IMR-90 (cell line): ENCODE measurements at regions not wholly inside any gene's neighbourhood (a gene's known extent, or its start where the extent isn't known, plus 50 kb on each side); places are given as distances from the start of the nearest gene placed in this dataset.

Source experiments
- ATAC-seq: fragments of 200-7000 bp; cut with Tn5 transposase; 2 replicates; pipeline ENCODE4 v1.9.1; 2020; ENCODE audit warnings: low read depth, mild to moderate bottlenecking, moderate library complexity
- BruUV-seq: library from RNA; stranded (reverse); fragments of 400-500 nt; replicated peaks from 2 replicates; lab custom pipeline; 2021; lab: Mats Ljungman, UMichigan
- CTCF ChIA-PET: fragments of 300-600 bp; formaldehyde crosslinking; extraction: SDS; loops from one replicate; lab custom pipeline; 2021; ENCODE audit warnings: antibody characterized with exemption; lab: Yijun Ruan, JAX
- POLR2A ChIA-PET: fragments of 300-600 bp; sonication (Branson Sonifier 250); formaldehyde crosslinking; loops from one replicate; lab custom pipeline; 2022; ENCODE audit warnings: antibody characterized with exemption; ENCODE audit not compliant: unreplicated experiment; lab: Charles Lee
- DNase-seq: peaks from one replicate; pipeline ENCODE4 v3.0.0; 2013
- H2AFZ ChIP-seq: replicated peaks from 2 replicates; pipeline ENCODE3; 2013; ENCODE audit warnings: low read length, mild to moderate bottlenecking; ENCODE audit not compliant: poor library complexity
- H2AK5ac ChIP-seq: 2 replicates; pipeline ENCODE4 v1.6.1; 2013; ENCODE audit warnings: low read depth, low read length, inconsistent platforms
- H2AK9ac ChIP-seq: replicated peaks from 2 replicates; pipeline ENCODE3; 2013; ENCODE audit warnings: mild to moderate bottlenecking, low read depth, low read length, moderate library complexity; ENCODE audit not compliant: poor library complexity
- H2BK120ac ChIP-seq: 2 replicates; pipeline ENCODE4 v1.6.1; 2013; ENCODE audit warnings: low read depth, low read length, inconsistent platforms
- H2BK15ac ChIP-seq: 3 replicates; pipeline ENCODE4 v1.6.1; 2013; ENCODE audit warnings: low read depth, low read length, inconsistent platforms
- H2BK20ac ChIP-seq: 2 replicates; pipeline ENCODE4 v1.6.1; 2013; ENCODE audit warnings: low read depth, mild to moderate bottlenecking, inconsistent platforms, low read length, moderate library complexity
- H2BK5ac ChIP-seq: 2 replicates; pipeline ENCODE4 v1.6.1; 2013; ENCODE audit warnings: mild to moderate bottlenecking, low read depth, low read length, inconsistent platforms; ENCODE audit not compliant: poor library complexity, severe bottlenecking
- H3K14ac ChIP-seq: replicated peaks from 2 replicates; pipeline ENCODE4 v1.6.1; 2013; ENCODE audit warnings: low read depth, low read length, inconsistent platforms
- H3K18ac ChIP-seq: 2 replicates; pipeline ENCODE4 v1.6.1; 2013; ENCODE audit warnings: low read depth, low read length, control low read depth
- H3K23ac ChIP-seq: 2 replicates; pipeline ENCODE4 v1.6.1; 2013; ENCODE audit warnings: low read depth, low read length, inconsistent platforms
- H3K27ac ChIP-seq: 2 replicates; pipeline ENCODE4 v1.5.1; 2013; ENCODE audit warnings: mild to moderate bottlenecking, control low read depth, low read length; ENCODE audit not compliant: insufficient read depth
- H3K27me3 ChIP-seq: 2 replicates; pipeline ENCODE4 v1.6.1; 2013; ENCODE audit warnings: low read length; ENCODE audit not compliant: control insufficient read depth, insufficient read depth
- H3K36me3 ChIP-seq: 2 replicates; pipeline ENCODE4 v1.6.1; 2013; ENCODE audit warnings: low read length, mixed read lengths; ENCODE audit not compliant: control insufficient read depth, insufficient read depth
- H3K4ac ChIP-seq: 2 replicates; pipeline ENCODE4 v1.6.1; 2013; ENCODE audit warnings: low read depth, low read length, inconsistent platforms
- H3K4me1 ChIP-seq: 2 replicates; pipeline ENCODE4 v1.6.1; 2013; ENCODE audit warnings: low read length, mixed read lengths; ENCODE audit not compliant: control insufficient read depth, insufficient read depth
- H3K4me2 ChIP-seq: 2 replicates; pipeline ENCODE4 v1.6.1; 2013; ENCODE audit warnings: low read depth, mild to moderate bottlenecking, control low read depth, low read length, moderate library complexity
- H3K4me3 ChIP-seq: 2 replicates; pipeline ENCODE4 v1.5.1; 2013; ENCODE audit warnings: low read depth, mild to moderate bottlenecking, control low read depth, low read length, moderate library complexity; ENCODE audit not compliant: insufficient read depth
- H3K56ac ChIP-seq: 2 replicates; pipeline ENCODE4 v1.6.1; 2013; ENCODE audit warnings: low read length, inconsistent platforms; ENCODE audit not compliant: insufficient read depth; ENCODE audit errors: extremely low read depth
- H3K79me1 ChIP-seq, 2 experiments: 2 replicates each; pipeline ENCODE4 v1.6.1; 2013; ENCODE audit warnings: low read length in 2 of 2, inconsistent platforms in 1 of 2, low read depth in 1 of 2
- H3K9ac ChIP-seq: 2 replicates; pipeline ENCODE4 v1.6.1; 2013; ENCODE audit warnings: low read depth, low read length, control low read depth
- H3K9me1 ChIP-seq: 2 replicates; pipeline ENCODE4 v1.6.1; 2013; ENCODE audit warnings: low read length, inconsistent platforms; ENCODE audit not compliant: insufficient read depth
- H3K9me3 ChIP-seq: 2 replicates; pipeline ENCODE4 v1.6.1; 2013; ENCODE audit warnings: low read length; ENCODE audit not compliant: control insufficient read depth, insufficient read depth
- H4K20me1 ChIP-seq: 2 replicates; pipeline ENCODE4 v1.6.1; 2013; ENCODE audit warnings: low read length, inconsistent platforms; ENCODE audit not compliant: insufficient read depth
- H4K5ac ChIP-seq: 2 replicates; pipeline ENCODE4 v1.6.1; 2013; ENCODE audit warnings: mild to moderate bottlenecking, low read depth, low read length, control low read depth
- H4K8ac ChIP-seq, 2 experiments: 2 replicates each; pipeline ENCODE4 v1.6.1; 2013; ENCODE audit warnings: low read depth in 2 of 2, low read length in 2 of 2, control low read depth in 1 of 2, inconsistent platforms in 1 of 2
- H4K91ac ChIP-seq: 2 replicates; pipeline ENCODE4 v1.6.1; 2013; ENCODE audit warnings: low read depth, low read length, inconsistent platforms; ENCODE audit not compliant: insufficient read depth
- BHLHE40 ChIP-seq: fragments of 150-350 bp; IDR thresholded peaks from 2 replicates; pipeline ENCODE4 v1.6.1; 2016; ENCODE audit warnings: mild to moderate bottlenecking, low read depth, low read length
- CEBPB ChIP-seq: IDR thresholded peaks from 2 replicates; pipeline ENCODE4 v1.6.1; 2012; ENCODE audit warnings: low read depth, low read length, improper control_type of control experiment
- CHD1 ChIP-seq: IDR thresholded peaks from 2 replicates; pipeline ENCODE4 v1.6.1; 2012; ENCODE audit warnings: low read depth, low read length, improper control_type of control experiment
- CTCF ChIP-seq: conservative IDR thresholded peaks from 2 replicates; pipeline ENCODE4 v1.5.1; 2012; ENCODE audit warnings: mild to moderate bottlenecking, low read depth, low read length, improper control_type of control experiment
- FOS ChIP-seq: fragments of 150-350 bp; IDR thresholded peaks from 2 replicates; pipeline ENCODE4 v1.6.1; 2016; ENCODE audit warnings: low read depth, low read length
- MAFK ChIP-seq: IDR thresholded peaks from 2 replicates; pipeline ENCODE4 v1.6.1; 2012; ENCODE audit warnings: low read depth, low read length, improper control_type of control experiment
- MAZ ChIP-seq: IDR thresholded peaks from 2 replicates; pipeline ENCODE4 v1.6.1; 2012; ENCODE audit warnings: low read depth, mild to moderate bottlenecking, low read length, improper control_type of control experiment, moderate library complexity, borderline replicate concordance
- NFE2L2 ChIP-seq: fragments of 150-350 bp; IDR thresholded peaks from 2 replicates; pipeline ENCODE4 v1.6.1; 2016; ENCODE audit warnings: low read depth, mild to moderate bottlenecking, low read length
- POLR2A ChIP-seq: IDR thresholded peaks from 2 replicates; pipeline ENCODE4 v1.6.1; 2012; ENCODE audit warnings: mild to moderate bottlenecking, low read depth, low read length
- RCOR1 ChIP-seq: IDR thresholded peaks from 2 replicates; pipeline ENCODE4 v1.6.1; 2012; ENCODE audit warnings: mild to moderate bottlenecking, low read length, improper control_type of control experiment; ENCODE audit not compliant: insufficient replicate concordance
- RFX5 ChIP-seq: IDR thresholded peaks from 2 replicates; pipeline ENCODE4 v1.8.0; 2012; ENCODE audit warnings: low read depth, mild to moderate bottlenecking, low read length, moderate library complexity
- SMC3 ChIP-seq: fragments of 150-350 bp; IDR thresholded peaks from 2 replicates; pipeline ENCODE4 v1.6.1; 2016; ENCODE audit warnings: low read depth, mild to moderate bottlenecking, antibody characterized with exemption, low read length, moderate library complexity
- USF2 ChIP-seq: fragments of 150-350 bp; IDR thresholded peaks from 2 replicates; pipeline ENCODE4 v1.6.1; 2017; ENCODE audit warnings: mild to moderate bottlenecking, antibody characterized with exemption, low read length, low read depth
- WGBS, 2 experiments: methylation state at CpG; one replicate each; pipeline versions ENCODE4 v1.1.5 to v1.1.7; 2013; ENCODE audit warnings: missing lambda C conversion rate in 2 of 2; ENCODE audit not compliant: insufficient read length in 1 of 2; ENCODE audit errors: extremely low coverage in 2 of 2; 5-methylcytosine and 5-hydroxymethylcytosine counted together
- dilution Hi-C: fragments of 300-500 bp; cut with HindIII; formaldehyde crosslinking; loops from one replicate; pipeline ENCODE4 v1.14.3; 2018; ENCODE audit warnings: low sequenced_read_pairs; ENCODE audit not compliant: unreplicated experiment
- in situ Hi-C: fragments of 300-500 bp; cut with MboI; formaldehyde crosslinking; loops from 3 replicates; pipeline ENCODE4 v1.14.3; 2019; ENCODE audit warnings: low sequenced_read_pairs, inconsistent platforms, mixed read lengths
- intact Hi-C: fragments of 100-400 bp; cut with micrococcal nuclease; formaldehyde crosslinking; loops from 2 replicates; pipeline ENCODE4 v1.10.0; 2022
- TF ChIP-seq, protein P1 (sequence below): fragments of 150-350 bp; IDR thresholded peaks from 2 replicates; pipeline ENCODE4 v1.6.1; 2016; ENCODE audit warnings: low read depth, mild to moderate bottlenecking, low read length, moderate library complexity, borderline replicate concordance

- no peak overlapping the region for H3K23ac ChIP-seq
- dilution Hi-C loops (no loop called here), intact Hi-C loops (no loop called here), in situ Hi-C loops (no loop called here)
- no CpG with 5 or more reads among the region's 2 CpGs for WGBS, 2 experiments
- no peaks in the 10 kb centered on the region for H3K79me1 ChIP-seq
- DNase-seq (peak; percentile 44), ATAC-seq (peak; percentile 44)
- no peaks in the 10 kb centered on the region for H3K9me1 ChIP-seq
- no peak overlapping the region for H3K14ac ChIP-seq
- ChIA-PET CTCF (no interaction called here), POLR2A (no interaction called here)
- no peak overlapping the region for H3K4ac ChIP-seq
- no peak overlapping the region for H3K18ac ChIP-seq
- no peak overlapping the region for H2BK5ac ChIP-seq
- H3K27ac ChIP-seq = no peak overlapping the region
- no peak overlapping the region for H3K56ac ChIP-seq
- H3K9me3 ChIP-seq = no peaks in the 10 kb centered on the region
- H2AK9ac ChIP-seq = no peak overlapping the region
- H2AFZ ChIP-seq = no peak overlapping the region
- H2AK5ac ChIP-seq = no peak overlapping the region
- H3K36me3 ChIP-seq = no peaks in the 10 kb centered on the region
- no peak overlapping the region for H2BK15ac ChIP-seq
- no peak for TF ChIP-seq POLR2A
- no peak for TF ChIP-seq FOS
- TF ChIP-seq NFE2L2 = no peak
- TF ChIP-seq MAFK = no peak
- no peak for TF ChIP-seq SMC3
- no peak for TF ChIP-seq RCOR1
- TF ChIP-seq BHLHE40 = no peak
- no peak for TF ChIP-seq RFX5
- no peak for TF ChIP-seq MAZ
- no peak for TF ChIP-seq CTCF
- TF ChIP-seq, protein P1, sequence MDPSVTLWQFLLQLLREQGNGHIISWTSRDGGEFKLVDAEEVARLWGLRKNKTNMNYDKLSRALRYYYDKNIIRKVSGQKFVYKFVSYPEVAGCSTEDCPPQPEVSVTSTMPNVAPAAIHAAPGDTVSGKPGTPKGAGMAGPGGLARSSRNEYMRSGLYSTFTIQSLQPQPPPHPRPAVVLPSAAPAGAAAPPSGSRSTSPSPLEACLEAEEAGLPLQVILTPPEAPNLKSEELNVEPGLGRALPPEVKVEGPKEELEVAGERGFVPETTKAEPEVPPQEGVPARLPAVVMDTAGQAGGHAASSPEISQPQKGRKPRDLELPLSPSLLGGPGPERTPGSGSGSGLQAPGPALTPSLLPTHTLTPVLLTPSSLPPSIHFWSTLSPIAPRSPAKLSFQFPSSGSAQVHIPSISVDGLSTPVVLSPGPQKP = no peak
- TF ChIP-seq USF2 = no peak
- TF ChIP-seq CEBPB = no peak
- no peak for TF ChIP-seq CHD1
- peaks cover 5% of the 10 kb centered on the region; the same call in 1 of the 2 replicates for H3K27me3 ChIP-seq
- no peak overlapping the region for H3K9ac ChIP-seq
- no peak overlapping the region for H4K8ac ChIP-seq
- no peak overlapping the region for H3K4me3 ChIP-seq
- H4K91ac ChIP-seq = no peak overlapping the region
- H2BK120ac ChIP-seq = no peak overlapping the region
- H4K20me1 ChIP-seq = no peaks in the 10 kb centered on the region
- H3K4me2 ChIP-seq = no peak overlapping the region
- H2BK20ac ChIP-seq = no peak overlapping the region
- BruUV-seq = no TSS peak
- peaks cover 2% of the 10 kb centered on the region; the same call in 1 of the 2 replicates for H3K4me1 ChIP-seq
- H4K5ac ChIP-seq = no peak overlapping the region
These were observed 451.0 kb downstream of the SLC4A3 start for GRCh38 chr2:220078439-220078838.
